GM13976 (cell line): ENCODE measurements at regions not wholly inside any gene's neighbourhood (a gene's known extent, or its start where the extent isn't known, plus 50 kb on each side); places are given as distances from the start of the nearest gene placed in this dataset.
"Not testable (repeated sequence)": the region's sequence is repeated elsewhere in the genome, so short reads cannot be mapped to it uniquely, and the experiment has no call there.

ENCODE experiments used
- DNase-seq: peaks from one replicate; pipeline ENCODE4 v3.0.0; 2012; ENCODE audit warnings: low spot score
- CTCF ChIP-seq: IDR thresholded peaks from 2 replicates; pipeline ENCODE4 v1.5.1; 2012; ENCODE audit warnings: borderline replicate concordance, mild to moderate bottlenecking; ENCODE audit not compliant: insufficient read depth; ENCODE audit errors: extremely low read depth, missing control alignments, control extremely low read depth
- in situ Hi-C: fragments of 300-500 bp; cut with MboI; formaldehyde crosslinking; loops from one replicate; pipeline ENCODE4 v1.12.0; 2022; ENCODE audit warnings: low sequenced_read_pairs, mixed read lengths, inconsistent platforms; ENCODE audit not compliant: unreplicated experiment

DNA sequence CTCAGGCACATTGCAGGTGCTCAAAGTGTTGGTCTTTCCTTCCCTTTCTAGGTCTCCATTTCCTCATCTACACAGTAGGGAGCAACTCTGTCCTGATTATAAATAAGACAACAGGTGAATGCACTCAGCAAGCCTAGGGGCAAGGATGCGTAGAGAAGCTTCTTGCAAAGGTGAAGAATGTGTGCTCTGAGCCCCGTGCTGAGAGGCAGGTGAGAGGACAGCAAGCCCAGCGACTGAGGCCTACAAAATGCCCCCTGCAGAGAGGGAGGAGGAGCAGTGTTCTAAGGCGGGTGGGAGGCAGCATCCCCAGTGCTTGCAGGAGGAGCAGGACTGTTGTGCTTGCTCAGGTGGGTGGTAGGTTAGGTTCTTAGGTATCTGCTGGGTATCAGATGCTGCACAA is 153.5 kb upstream of the ZNF337 start:
- in situ Hi-C loops = loop anchor here (25.0 kb wide), 2 partner anchors 163 to 563 kb away; partner anchors contain the start of gene ZNF337
- DNase-seq = not testable (repeated sequence)

DNA sequence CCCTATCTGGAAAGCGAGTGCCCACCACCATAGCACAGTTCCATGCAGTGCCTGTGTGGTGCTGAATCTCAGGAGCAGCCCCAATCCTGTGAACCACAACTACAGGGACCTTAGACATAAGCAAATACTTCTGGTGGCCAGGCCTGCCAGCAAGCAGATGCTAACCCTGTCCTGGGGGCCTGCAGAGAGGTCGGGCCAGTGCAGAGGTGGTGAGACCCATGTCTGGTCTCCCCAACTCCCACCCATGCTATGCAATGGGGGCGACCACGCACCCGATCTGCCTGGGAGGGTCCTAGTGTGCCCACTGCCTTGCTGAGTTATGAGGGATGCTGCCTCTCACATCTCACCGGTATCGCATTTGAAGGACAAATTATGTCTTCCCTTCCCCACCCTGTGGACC is 151.6 kb upstream of the ZNF337 start:
- DNase-seq = no peak
- in situ Hi-C loops = no loop called here
- no peak for TF ChIP-seq CTCF

GRCh38 chr20:25844640-25845039 is 148.0 kb upstream of the ZNF337 start:
- in situ Hi-C loops, DNase-seq: not testable (repeated sequence)

DNA sequence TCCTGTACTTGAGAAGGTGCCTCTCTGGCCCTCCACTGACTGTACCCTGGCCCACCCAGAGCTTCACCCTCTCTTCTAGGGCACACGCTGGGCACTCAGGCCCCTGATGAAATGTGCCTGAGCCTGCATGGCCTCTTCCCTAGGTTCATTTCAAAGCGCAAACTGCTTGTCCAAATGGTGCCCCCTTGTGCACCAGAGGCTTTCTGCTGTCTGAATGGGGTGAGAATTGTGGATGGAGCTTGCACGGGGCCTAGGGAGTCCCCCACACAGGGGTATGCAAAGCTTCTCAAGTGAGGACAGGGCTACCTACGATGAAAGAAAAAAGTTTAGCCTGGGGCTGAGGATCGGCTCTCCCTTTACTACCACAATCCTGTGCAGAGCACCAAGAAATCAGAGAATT is 116.9 kb upstream of the ZNF337 start:
- DNase-seq, in situ Hi-C loops: not testable (repeated sequence)

- DNase-seq, in situ Hi-C loops: not testable (repeated sequence)
Measured at GRCh38 chr20:25798174-25798993, 101.7 kb upstream of the ZNF337 start.

DNA sequence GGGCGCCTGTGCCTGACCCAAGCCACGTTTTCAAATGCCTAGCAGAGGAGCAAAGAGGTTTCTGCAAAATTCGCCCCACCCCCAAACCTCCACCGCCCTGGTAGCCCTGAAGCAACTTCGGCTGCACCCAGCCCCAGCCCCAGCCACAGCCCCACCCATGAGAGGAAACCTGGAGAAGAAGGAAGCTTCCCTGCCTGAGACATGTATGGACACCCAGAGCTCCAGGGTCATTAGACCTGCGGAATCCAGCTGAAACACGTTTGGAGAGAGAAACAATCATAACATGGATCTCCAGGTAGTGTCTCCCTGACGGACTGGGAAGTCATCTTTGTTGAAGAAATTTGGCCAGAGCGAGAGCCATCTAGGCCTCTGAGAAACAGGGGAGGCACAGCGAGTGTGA is 100.4 kb upstream of the ZNF337 start:
- in situ Hi-C loops, DNase-seq: not testable (repeated sequence)

- in situ Hi-C loops, DNase-seq: not testable (repeated sequence)
Measured at GRCh38 chr20:25777241-25777640, 80.6 kb upstream of the ZNF337 start.

GRCh38 chr20:25774711-25775110 is 78.1 kb upstream of the ZNF337 start:
- in situ Hi-C loops, DNase-seq: not testable (repeated sequence)

DNA sequence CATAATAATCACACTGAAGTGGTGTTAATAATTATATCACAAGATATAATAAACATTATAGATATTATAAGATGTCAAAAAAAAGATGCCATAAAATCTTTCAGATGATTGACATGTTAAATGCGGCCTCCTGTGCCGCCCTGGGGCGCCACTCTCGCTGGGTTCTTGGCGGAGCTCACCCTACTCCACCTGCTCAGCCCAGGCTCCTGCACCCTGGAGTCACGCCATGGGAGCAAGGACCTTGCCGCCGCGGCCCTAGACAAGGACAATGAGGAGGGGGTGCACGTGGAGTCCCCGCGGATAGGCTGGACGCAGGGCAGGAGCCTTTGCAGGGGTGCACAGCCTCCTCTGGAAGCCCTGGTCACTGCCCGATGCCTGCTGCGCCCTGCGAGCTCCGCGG is 77.5 kb upstream of the ZNF337 start:
- in situ Hi-C loops, DNase-seq: not testable (repeated sequence)

- in situ Hi-C loops, DNase-seq: not testable (repeated sequence)
Measured at GRCh38 chr20:25772437-25772836, 75.8 kb upstream of the ZNF337 start.

DNA sequence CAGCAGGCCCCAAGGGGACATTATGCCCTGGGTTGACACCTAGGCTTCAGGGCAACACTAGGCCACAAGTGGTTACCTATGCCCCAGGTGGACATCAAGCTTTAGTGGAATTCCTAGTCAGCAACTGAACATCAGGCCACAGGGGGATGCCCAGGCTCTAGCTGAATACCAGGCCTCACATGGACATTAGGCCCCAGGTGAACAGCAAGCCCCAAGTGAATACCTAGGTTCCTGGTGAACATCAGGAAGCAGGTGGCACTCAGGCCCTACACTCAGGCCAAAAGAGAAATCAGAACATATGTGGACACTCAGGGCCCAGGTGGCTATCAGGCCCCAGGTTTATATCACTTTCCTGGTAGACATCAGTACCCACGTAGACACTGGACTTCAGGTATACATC is 75.2 kb upstream of the ZNF337 start:
- in situ Hi-C loops, DNase-seq: not testable (repeated sequence)

GRCh38 chr20:25761596-25761995 is 64.9 kb upstream of the ZNF337 start:
- in situ Hi-C loops = no loop called here
- TF ChIP-seq CTCF = no peak
- no peak for DNase-seq

DNA sequence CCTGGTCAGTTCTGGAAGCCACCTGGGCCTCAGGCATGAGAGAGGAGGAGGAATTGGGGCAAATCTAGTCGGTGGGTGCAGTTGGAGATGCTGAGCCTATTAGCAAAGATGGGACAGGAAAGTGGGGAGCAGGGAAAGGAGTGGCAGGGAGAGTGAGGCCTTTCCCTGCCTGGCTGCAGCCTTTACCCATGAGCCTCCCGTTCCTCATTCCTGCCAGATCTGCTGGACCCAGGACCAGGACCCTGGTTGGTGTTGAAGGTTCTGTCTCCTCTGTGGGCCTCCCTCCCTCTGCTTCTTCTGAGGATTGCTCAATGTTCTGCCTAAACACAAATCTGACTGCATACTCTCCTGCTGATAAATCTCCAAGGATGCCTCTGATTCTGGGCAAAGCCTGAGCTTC is 64.4 kb upstream of the ZNF337 start:
- DNase-seq, in situ Hi-C loops: not testable (repeated sequence)
